ENCODE measurements at regions not wholly inside any gene's neighbourhood (a gene's known extent, or its start where the extent isn't known, plus 50 kb on each side); places are given as distances from the start of the nearest gene placed in this dataset.

GRCh38 chr14:84671776-84672175, 858.2 kb upstream of the FLRT2 start:
- DNase-seq: no peak

DNA sequence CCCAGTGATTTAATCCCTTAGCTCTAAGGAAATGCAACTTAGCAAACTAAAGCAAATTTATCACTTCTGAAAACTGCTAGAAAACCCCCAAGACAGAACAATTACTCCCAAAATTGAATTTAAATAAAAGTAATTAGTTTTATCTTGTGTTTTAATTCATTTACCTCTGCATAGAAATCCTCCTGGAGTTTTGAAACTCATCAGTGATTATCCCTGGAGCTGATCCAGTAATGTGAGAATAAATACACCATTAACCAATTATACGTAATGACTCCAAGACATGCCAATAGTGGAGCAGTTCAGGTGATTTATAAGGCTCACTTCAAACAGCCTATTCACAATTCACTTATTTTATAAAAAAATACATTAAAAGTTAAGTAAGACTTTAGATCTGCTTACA, 855.3 kb upstream of the FLRT2 start:
- DNase-seq: no peak

DNA sequence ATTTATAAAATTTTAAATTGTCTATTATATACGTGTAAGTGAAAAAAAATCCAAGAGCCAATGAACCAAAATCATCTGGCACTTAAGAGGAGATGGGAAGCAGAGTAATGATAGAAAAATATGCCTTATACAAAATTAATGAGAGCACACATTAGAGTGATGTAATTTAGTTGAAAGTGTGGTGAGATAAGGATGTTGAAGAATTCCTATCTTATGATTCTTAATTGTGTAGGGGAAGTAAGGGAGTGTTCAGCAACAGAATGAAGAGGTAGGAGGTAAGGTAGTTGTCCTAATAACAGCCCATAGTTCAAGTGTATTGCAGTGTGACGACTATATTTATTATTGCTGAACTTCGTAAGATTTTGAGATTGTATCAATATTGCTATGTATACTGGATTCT, 843.4 kb upstream of the FLRT2 start:
- DNase-seq: no peak

GRCh38 chr14:84688297-84689025, 841.5 kb upstream of the FLRT2 start:
- DNase-seq: no peak

DNA sequence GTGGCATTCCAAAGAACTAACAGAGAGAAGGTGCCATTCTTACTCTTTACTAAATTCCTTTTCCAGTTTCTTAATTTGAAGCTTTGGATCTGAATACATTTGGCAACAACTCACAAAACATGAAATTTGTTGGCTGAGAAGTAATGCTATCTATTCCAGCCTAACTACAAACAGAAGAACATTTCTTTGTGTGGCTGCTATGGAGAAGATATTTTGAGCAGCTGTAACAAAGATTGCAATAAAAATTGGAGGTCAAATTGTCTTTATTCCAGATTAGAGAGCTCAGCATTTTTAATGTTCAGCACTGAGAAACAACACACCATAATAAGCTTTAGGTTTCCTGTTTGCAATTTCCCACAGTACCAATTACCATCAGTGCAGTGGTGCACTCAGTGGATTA, 835.8 kb upstream of the FLRT2 start:
- DNase-seq: no peak

- no peak for DNase-seq
Measured at GRCh38 chr14:84704601-84705000, 825.3 kb upstream of the FLRT2 start.

DNA sequence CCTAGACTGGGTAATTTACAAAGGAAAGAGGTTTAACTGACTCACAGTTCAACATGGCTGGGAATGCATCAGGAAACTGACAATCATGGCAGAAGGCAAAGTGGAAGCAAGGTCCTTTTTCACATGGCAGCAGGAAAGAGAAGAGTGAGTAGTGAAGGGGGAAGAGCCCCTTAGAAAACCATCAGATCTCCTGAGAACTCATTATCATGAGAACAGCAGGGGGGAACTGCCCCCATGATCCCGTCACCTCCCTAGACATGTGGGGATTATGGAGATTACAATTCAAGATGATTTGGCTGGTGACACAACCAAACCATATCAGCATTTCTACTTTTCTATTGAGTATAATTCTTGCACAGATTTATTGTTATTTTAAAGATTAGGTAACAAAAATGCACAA, 822.1 kb upstream of the FLRT2 start:
- no peak for DNase-seq

GRCh38 chr14:84708865-84709264, 821.1 kb upstream of the FLRT2 start:
- no peak for DNase-seq

DNA sequence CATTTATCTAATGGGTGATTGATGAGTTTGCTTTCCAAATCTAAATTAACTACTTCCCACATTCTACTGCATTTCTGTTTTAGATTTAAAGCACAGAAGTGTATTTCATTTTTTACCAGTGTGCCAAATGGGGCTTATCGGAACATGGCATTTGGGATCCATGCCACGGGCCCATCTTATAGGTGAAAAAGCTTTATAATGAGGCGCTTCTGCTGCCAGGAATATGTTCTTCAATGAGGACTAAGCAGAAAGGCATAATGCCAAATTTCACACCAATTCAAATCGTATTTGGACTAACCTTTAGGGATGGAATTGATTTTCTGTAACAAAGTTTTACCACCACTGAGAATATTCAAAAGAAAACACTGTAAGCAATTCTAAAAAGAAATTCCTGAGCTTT, 803.5 kb upstream of the FLRT2 start:
- DNase-seq: no peak

GRCh38 chr14:84749191-84749955, 780.6 kb upstream of the FLRT2 start:
- no peak for DNase-seq

GRCh38 chr14:84750284-84750683, 779.7 kb upstream of the FLRT2 start:
- no peak for DNase-seq

DNA sequence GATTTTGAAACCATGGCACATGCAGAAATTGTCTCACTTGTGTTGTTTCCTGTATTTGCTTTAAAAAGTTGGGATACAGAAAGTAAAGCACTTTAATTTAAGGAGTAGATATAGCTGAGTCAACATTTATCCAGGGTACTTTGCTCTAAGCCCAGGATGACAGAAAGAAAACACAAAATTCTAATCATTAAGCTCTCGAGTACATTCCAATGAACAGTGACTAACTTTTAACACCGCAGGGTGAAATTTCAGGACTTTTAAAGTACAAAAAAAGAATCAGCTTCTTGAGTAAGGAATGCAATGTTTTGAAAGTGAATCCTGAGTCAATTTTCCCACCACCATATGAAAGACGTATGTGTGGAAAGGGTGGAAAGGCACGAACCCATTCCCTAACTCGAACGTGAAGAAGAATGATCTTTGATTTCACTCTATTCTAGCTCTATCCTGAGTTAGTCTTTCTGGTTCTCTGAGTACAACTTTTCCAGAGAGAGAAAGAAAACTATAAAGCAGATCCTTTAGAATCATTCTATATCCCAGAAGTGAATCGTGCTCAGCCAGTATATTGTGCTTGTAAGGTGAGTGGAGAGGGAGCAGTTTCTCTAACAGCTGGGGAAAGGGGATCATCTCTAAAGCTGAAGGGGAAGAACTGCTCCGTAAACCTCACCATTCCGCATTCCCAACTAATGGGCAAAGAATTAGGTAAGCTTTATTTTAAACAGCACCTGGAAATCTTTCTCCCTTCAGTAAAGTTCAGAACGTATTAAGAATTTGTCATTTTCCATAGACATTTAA, 779.0 kb upstream of the FLRT2 start:
- DNase-seq: no peak

GRCh38 chr14:84751745-84752144, 778.2 kb upstream of the FLRT2 start:
- DNase-seq: no peak

- DNase-seq: no peak
Measured at GRCh38 chr14:84760489-84761126, 769.3 kb upstream of the FLRT2 start.

- no peak for DNase-seq
Measured at GRCh38 chr14:84767434-84767833, 762.5 kb upstream of the FLRT2 start.

DNA sequence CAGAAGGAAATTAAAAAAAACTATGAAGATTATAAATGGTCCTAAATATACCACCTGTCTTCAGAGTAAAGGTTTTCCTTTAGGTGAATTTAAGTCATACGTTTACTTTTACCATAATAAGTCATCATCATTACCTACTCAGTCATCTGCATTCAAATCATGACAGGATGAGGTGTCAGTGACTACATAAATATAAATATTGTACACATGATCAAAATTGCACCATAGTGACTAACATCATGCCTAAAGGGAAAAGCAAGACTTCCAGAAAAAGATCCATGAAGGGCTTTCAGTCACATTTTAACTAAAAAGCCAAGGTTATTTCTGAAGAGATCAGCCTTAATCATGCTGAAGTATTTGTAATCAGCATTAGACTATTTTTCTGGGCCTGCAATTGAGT, 759.9 kb upstream of the FLRT2 start:
- DNase-seq: no peak

DNA sequence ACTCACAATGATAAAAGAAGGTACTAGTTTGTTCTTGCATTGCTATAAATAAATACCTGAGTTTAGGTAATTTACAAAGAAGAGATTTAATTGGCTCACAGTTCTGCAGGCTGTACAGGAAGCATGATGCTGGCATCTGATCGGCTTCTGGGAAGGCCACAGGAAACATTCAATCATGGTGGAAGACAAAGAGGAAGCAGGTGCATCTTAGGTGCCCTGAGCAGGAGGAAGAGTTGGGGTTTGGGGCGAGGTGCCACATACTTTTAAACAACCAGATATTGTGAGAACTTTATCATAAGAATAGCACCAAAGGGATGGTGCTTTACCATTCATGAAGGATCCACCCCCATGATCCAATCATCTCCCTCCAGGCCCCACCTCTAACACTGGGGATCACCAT, 752.6 kb upstream of the FLRT2 start:
- DNase-seq: no peak

DNA sequence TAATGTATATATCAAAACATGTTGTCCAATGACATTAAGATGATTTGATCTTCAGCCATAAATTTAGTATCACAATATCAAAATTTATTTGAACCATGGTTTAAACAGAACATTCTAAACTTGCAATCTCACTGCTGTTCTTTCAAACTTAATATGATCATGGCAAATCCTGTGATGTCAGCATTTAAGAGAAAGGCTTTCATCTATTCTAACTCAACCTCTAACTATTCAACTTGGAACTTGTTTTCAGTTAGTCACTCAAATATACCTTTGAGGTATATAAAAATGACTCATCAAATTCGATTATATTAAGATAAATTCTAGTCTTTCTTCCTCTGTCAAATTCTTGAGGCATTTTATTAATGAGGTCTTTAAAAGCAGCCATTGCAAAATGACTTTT, 747.0 kb upstream of the FLRT2 start:
- DNase-seq: no peak

DNA sequence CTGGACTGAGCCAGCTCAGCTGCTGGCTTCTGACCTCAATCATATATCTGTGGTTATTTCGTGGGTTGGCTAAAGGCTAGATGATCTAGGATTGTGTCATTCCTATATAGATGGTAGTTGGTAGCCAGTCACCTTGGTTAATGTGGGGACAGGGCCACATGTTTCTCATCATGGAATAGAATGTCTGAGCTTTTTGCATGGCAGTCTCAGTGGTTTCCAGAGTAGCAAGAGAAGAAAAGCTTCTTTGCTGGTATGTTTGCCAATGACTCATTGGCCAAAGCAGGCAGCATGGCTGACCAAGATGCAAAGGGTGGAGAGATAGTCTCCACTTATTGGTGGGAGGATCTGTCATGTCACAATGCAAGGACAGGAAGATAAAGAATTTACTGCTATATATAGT, 746.4 kb upstream of the FLRT2 start:
- DNase-seq: no peak

- no peak for DNase-seq
Measured at GRCh38 chr14:84785996-84786395, 743.9 kb upstream of the FLRT2 start.

- no peak for DNase-seq
Measured at GRCh38 chr14:84789012-84789411, 740.9 kb upstream of the FLRT2 start.

- DNase-seq: no peak
Measured at GRCh38 chr14:84792722-84793410, 737.1 kb upstream of the FLRT2 start.

GRCh38 chr14:84797326-84797725, 732.6 kb upstream of the FLRT2 start:
- no peak for DNase-seq
